ENCODE measurements at regions not wholly inside any gene's neighbourhood (a gene's known extent, or its start where the extent isn't known, plus 50 kb on each side); places are given as distances from the start of the nearest gene placed in this dataset.

DNA sequence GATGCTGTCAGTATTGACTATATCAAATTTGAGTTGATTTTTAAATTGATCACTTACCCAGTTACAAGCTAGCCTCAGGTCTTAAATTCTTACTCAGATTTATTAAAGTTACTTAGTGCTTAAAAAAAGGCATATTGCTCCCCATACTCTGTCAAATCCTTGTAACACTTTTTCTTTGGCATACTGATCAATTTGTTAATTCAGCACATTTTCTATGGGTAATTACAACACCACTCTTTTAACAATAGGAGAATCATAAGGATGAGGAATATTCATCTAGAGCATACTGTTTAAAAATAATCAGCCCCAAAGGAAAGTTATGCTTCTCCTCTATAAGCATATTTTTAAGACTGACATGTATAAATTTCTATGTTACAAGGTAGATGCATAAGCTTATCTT is 482.5 kb downstream of the PABPC4L start:
- no peak for TF ChIP-seq POLR2A (IDR thresholded peaks at IDR 0.05)
- TF ChIP-seq, protein P1, sequence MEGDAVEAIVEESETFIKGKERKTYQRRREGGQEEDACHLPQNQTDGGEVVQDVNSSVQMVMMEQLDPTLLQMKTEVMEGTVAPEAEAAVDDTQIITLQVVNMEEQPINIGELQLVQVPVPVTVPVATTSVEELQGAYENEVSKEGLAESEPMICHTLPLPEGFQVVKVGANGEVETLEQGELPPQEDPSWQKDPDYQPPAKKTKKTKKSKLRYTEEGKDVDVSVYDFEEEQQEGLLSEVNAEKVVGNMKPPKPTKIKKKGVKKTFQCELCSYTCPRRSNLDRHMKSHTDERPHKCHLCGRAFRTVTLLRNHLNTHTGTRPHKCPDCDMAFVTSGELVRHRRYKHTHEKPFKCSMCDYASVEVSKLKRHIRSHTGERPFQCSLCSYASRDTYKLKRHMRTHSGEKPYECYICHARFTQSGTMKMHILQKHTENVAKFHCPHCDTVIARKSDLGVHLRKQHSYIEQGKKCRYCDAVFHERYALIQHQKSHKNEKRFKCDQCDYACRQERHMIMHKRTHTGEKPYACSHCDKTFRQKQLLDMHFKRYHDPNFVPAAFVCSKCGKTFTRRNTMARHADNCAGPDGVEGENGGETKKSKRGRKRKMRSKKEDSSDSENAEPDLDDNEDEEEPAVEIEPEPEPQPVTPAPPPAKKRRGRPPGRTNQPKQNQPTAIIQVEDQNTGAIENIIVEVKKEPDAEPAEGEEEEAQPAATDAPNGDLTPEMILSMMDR (IDR thresholded peaks at IDR 0.05) = no peak
